ENCODE measurements at regions not wholly inside any gene's neighbourhood (a gene's known extent, or its start where the extent isn't known, plus 50 kb on each side); places are given as distances from the start of the nearest gene placed in this dataset.

DNA sequence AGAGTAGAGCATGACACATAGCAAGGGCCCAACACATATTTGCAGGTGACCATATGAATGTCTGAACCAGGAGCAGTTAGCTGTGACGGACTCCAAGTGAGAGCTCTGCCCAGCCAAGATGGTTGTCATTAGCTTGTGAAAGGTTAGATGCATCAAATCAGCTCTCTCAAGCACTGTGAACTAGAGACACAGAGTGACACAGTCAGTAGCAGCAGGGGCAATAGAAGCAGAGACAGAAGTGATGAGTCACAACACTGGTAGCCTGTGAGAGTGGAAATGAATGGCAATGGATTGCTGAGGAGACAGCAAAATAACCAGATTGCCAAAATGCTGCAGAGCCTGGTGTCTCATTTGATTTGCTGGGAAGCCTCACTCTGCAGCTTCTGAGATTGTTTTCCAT, 558.9 kb downstream of the PKHD1 start:
- H3K27me3 Mint-ChIP-seq: peaks cover 3% of the 10 kb centered on the region
- no peaks in the 10 kb centered on the region for H3K4me1 Mint-ChIP-seq (ENCODE audit: unreplicated experiment)
- no peaks in the 10 kb centered on the region for H3K36me3 Mint-ChIP-seq
- TF ChIP-seq, protein P1, sequence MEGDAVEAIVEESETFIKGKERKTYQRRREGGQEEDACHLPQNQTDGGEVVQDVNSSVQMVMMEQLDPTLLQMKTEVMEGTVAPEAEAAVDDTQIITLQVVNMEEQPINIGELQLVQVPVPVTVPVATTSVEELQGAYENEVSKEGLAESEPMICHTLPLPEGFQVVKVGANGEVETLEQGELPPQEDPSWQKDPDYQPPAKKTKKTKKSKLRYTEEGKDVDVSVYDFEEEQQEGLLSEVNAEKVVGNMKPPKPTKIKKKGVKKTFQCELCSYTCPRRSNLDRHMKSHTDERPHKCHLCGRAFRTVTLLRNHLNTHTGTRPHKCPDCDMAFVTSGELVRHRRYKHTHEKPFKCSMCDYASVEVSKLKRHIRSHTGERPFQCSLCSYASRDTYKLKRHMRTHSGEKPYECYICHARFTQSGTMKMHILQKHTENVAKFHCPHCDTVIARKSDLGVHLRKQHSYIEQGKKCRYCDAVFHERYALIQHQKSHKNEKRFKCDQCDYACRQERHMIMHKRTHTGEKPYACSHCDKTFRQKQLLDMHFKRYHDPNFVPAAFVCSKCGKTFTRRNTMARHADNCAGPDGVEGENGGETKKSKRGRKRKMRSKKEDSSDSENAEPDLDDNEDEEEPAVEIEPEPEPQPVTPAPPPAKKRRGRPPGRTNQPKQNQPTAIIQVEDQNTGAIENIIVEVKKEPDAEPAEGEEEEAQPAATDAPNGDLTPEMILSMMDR (conservative IDR thresholded peaks at IDR 0.05): no peak
- peaks cover 12% of the 10 kb centered on the region for H3K9me3 Mint-ChIP-seq
- H3K27ac Mint-ChIP-seq: no peak overlapping the region
- no peak for DNase-seq (ENCODE audit: extremely low spot score, unreplicated experiment)
- no peak overlapping the region for H3K4me3 Mint-ChIP-seq

DNA sequence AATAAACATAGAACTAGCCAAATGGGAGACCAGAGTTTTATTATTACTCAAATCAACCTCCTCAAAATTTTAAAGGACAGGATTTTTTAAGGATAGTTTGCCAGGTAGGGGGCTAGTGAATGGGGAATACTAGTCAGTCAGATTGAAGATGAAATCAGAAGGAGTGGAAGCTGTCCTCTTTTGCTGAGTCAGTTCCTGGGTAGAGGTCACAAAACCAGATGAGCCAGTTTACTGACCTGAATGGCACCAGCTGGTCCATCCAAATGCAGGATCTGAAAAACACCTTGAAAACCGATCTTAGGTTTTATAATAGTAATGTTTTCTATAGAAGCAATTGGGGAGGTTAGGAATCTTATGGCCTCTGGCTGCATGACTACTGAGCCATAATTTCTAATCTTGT, 558.2 kb downstream of the PKHD1 start:
- no peak overlapping the region for H3K27ac Mint-ChIP-seq
- H3K4me1 Mint-ChIP-seq (ENCODE audit: unreplicated experiment): no peaks in the 10 kb centered on the region
- peaks cover 12% of the 10 kb centered on the region for H3K9me3 Mint-ChIP-seq
- H3K4me3 Mint-ChIP-seq: no peak overlapping the region
- H3K36me3 Mint-ChIP-seq: no peaks in the 10 kb centered on the region
- TF ChIP-seq, protein P1 (conservative IDR thresholded peaks at IDR 0.05): no peak
- peaks cover 3% of the 10 kb centered on the region for H3K27me3 Mint-ChIP-seq
- no peak for DNase-seq (ENCODE audit: extremely low spot score, unreplicated experiment)

DNA sequence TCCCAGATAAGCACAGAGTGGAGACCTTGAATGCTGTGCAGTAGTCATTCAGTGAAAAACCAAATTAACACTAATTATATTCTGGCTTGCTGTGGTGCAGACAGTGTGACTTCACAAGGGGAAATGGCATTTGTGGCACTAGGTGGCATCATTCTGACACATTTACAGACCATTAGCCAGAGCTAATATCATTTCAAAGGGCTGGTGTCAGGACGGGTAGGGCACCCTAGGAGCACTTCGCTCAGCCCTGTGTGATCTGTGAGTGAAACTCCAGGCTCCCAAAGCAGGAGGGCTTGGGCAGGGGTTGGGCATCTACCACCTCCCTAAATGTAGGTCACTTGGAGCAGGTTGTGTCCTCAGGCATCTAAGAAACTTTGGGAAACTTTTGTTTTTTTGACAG, 555.8 kb downstream of the PKHD1 start:
- DNase-seq (ENCODE audit: extremely low spot score, unreplicated experiment): no peak
- H3K27ac Mint-ChIP-seq: no peak overlapping the region
- TF ChIP-seq, protein P1 (conservative IDR thresholded peaks at IDR 0.05): no peak
- peaks cover 3% of the 10 kb centered on the region for H3K27me3 Mint-ChIP-seq
- no peak overlapping the region for H3K4me3 Mint-ChIP-seq
- peaks cover 7% of the 10 kb centered on the region for H3K4me1 Mint-ChIP-seq (ENCODE audit: unreplicated experiment)
- no peaks in the 10 kb centered on the region for H3K36me3 Mint-ChIP-seq
- H3K9me3 Mint-ChIP-seq: peaks cover 12% of the 10 kb centered on the region

DNA sequence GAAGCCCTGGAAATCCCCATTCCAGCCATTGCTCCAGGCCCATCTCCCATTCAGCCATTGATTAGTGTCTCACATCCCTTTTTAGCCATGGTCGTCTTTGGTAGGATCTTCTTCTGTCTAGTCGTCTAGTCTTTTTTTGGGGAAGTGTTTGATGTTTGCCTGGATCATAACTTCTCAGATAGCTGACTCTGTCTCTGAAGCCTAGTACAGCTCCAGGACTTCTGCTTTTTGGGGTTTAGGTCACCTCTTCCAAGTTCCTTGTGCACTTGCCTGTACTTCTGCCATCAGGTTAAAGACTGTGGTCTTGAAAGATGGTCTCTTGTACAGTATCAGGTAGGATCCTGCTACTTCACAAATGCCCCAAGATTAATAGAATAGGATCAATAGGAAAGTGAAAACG, 553.5 kb downstream of the PKHD1 start:
- TF ChIP-seq, protein P1 (conservative IDR thresholded peaks at IDR 0.05): no peak
- H3K9me3 Mint-ChIP-seq: no peaks in the 10 kb centered on the region
- H3K27me3 Mint-ChIP-seq: peaks cover 3% of the 10 kb centered on the region
- no peak overlapping the region for H3K27ac Mint-ChIP-seq
- no peak for DNase-seq (ENCODE audit: extremely low spot score, unreplicated experiment)
- no peaks in the 10 kb centered on the region for H3K36me3 Mint-ChIP-seq
- H3K4me1 Mint-ChIP-seq (ENCODE audit: unreplicated experiment): peaks cover 7% of the 10 kb centered on the region
- H3K4me3 Mint-ChIP-seq: no peak overlapping the region

DNA sequence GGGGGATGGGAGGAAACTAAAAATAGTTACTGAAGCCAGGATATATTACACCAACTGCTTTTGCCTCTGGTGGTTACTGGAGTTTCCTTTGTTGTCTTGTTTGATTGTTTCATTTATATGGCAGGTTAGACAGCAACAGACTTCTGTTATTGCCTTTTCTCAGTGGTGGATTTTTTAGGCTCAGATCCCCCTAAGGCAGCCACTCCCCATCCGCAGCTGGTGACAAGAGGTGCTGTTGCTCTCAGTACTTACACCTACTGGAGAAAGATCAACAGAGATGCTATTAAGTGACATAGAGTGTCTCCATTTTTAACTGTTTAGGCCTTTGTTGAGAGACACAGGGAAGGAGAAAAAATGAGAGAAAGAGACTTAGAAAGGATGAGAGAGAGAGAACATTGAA, 552.1 kb downstream of the PKHD1 start:
- DNase-seq (ENCODE audit: extremely low spot score, unreplicated experiment): no peak
- peaks cover 3% of the 10 kb centered on the region for H3K27me3 Mint-ChIP-seq
- TF ChIP-seq, protein P1 (conservative IDR thresholded peaks at IDR 0.05): no peak
- H3K4me3 Mint-ChIP-seq: peak overlapping the region; percentile 38
- peak overlapping the region; percentile 78 for H3K27ac Mint-ChIP-seq
- no peaks in the 10 kb centered on the region for H3K9me3 Mint-ChIP-seq
- no peaks in the 10 kb centered on the region for H3K36me3 Mint-ChIP-seq
- peaks cover 7% of the 10 kb centered on the region for H3K4me1 Mint-ChIP-seq (ENCODE audit: unreplicated experiment)

DNA sequence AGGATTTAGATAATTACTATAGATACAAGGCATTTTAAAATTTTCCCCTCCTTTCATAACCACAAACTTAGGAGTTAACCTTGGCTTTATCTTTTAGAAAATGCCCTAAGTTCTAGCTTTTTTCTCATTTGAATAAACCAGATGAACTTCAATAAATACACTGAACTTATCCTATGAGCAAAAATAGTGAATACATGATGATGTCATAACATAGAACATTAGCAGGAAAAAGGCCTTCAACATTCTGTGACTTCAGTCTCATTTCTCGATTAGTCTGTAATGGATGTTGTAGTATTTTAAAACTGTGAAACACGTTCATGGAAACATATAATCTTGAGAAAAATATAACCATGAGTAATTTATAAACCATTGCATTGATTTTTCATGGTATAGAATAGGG, 550.7 kb downstream of the PKHD1 start:
- Mint-ChIP-seq H3K27ac (no peak overlapping the region), H3K4me1 (ENCODE audit: unreplicated experiment) (peaks cover 8% of the 10 kb centered on the region), H3K36me3 (no peaks in the 10 kb centered on the region), H3K27me3 (peaks cover 3% of the 10 kb centered on the region), H3K4me3 (no peak overlapping the region), H3K9me3 (no peaks in the 10 kb centered on the region)
- no peak for DNase-seq (ENCODE audit: extremely low spot score, unreplicated experiment)
- TF ChIP-seq, protein P1 (conservative IDR thresholded peaks at IDR 0.05): no peak
